HEK293 (cell line): ENCODE measurements at regions not wholly inside any gene's neighbourhood (a gene's known extent, or its start where the extent isn't known, plus 50 kb on each side); places are given as distances from the start of the nearest gene placed in this dataset.

Experiments
- CTCF ChIA-PET: fragments of 350-600 bp; formaldehyde crosslinking; extraction: SDS; loops from one replicate; lab custom pipeline; 2021; ENCODE audit warnings: antibody characterized with exemption; lab: Yijun Ruan, JAX
- POLR2A ChIA-PET: fragments of 300-600 bp; formaldehyde crosslinking; extraction: SDS; loops from one replicate; lab custom pipeline; 2020; ENCODE audit warnings: antibody characterized with exemption, inconsistent platforms; lab: Yijun Ruan, JAX
- H3K27ac ChIP-seq: fragments of 200-500 bp; sonication (Bioruptor generic); 2 replicates; pipeline ENCODE4 v1.5.1; 2014; ENCODE audit warnings: low read depth, low read length, control low read depth, inconsistent platforms; ENCODE audit errors: extremely low read depth
- H3K36me3 ChIP-seq, 2 experiments: fragments of 200-500 bp in 1 of 2; sonication (Bioruptor generic) in 1 of 2; 1 replicate in 1 of 2; 2 replicates in 1 of 2; pipeline ENCODE4 v1.5.1; 2014 to 2017; ENCODE audit warnings: inconsistent platforms in 2 of 2, low read length in 2 of 2; ENCODE audit not compliant: control insufficient read depth in 2 of 2, insufficient read depth in 1 of 2
- H3K4me1 ChIP-seq: fragments of 200-500 bp; sonication (Bioruptor generic); 2 replicates; pipeline ENCODE4 v1.5.1; 2014; ENCODE audit warnings: mild to moderate bottlenecking, low read length, inconsistent platforms; ENCODE audit not compliant: control insufficient read depth, insufficient read depth
- H3K4me3 ChIP-seq: 2 replicates; pipeline ENCODE4 v1.5.1; 2011; ENCODE audit warnings: low read depth, mild to moderate bottlenecking, control low read depth, low read length, moderate library complexity
- H3K9me3 ChIP-seq: fragments of 200-500 bp; sonication (Bioruptor generic); 2 replicates; pipeline ENCODE4 v1.5.1; 2014; ENCODE audit warnings: low read depth, low read length, inconsistent platforms; ENCODE audit not compliant: control insufficient read depth, insufficient read depth
- KLF9 ChIP-seq: fragments of 450-650 bp; formaldehyde crosslinking; IDR thresholded peaks from 2 replicates; pipeline ENCODE4 v1.5.1; 2016; ENCODE audit warnings: missing biosample characterization, missing genetic modification characterization, low read depth
- ZBTB21 ChIP-seq: fragments of 450-650 bp; formaldehyde crosslinking; IDR thresholded peaks from 2 replicates; pipeline ENCODE4 v1.5.1; 2017; ENCODE audit warnings: missing biosample characterization, missing genetic modification characterization
- ZNF155 ChIP-seq: fragments of 450-650 bp; formaldehyde crosslinking; IDR thresholded peaks from 2 replicates; pipeline ENCODE4 v1.5.1; 2016; ENCODE audit warnings: missing biosample characterization, missing genetic modification characterization
- ZNF16 ChIP-seq: fragments of 450-650 bp; formaldehyde crosslinking; IDR thresholded peaks from 2 replicates; pipeline ENCODE4 v1.5.1; 2016; ENCODE audit warnings: low read depth, missing biosample characterization, missing genetic modification characterization
- ZNF23 ChIP-seq: fragments of 450-650 bp; formaldehyde crosslinking; IDR thresholded peaks from 2 replicates; pipeline ENCODE4 v1.5.1; 2016; ENCODE audit warnings: missing biosample characterization, missing genetic modification characterization, borderline replicate concordance
- ZNF341 ChIP-seq: fragments of 450-650 bp; formaldehyde crosslinking; IDR thresholded peaks from 2 replicates; pipeline ENCODE4; 2016; ENCODE audit warnings: low read depth, missing biosample characterization, missing genetic modification characterization
- ZNF473 ChIP-seq: fragments of 450-650 bp; formaldehyde crosslinking; IDR thresholded peaks from 2 replicates; pipeline ENCODE4 v1.5.1; 2017; ENCODE audit warnings: missing biosample characterization, missing genetic modification characterization
- ZNF544 ChIP-seq: fragments of 450-650 bp; formaldehyde crosslinking; IDR thresholded peaks from 2 replicates; pipeline ENCODE4 v1.5.0; 2017; ENCODE audit warnings: missing biosample characterization, missing genetic modification characterization
- ZNF776 ChIP-seq: fragments of 450-650 bp; formaldehyde crosslinking; IDR thresholded peaks from 2 replicates; pipeline ENCODE4 v1.5.0; 2017; ENCODE audit warnings: missing biosample characterization, missing genetic modification characterization, borderline replicate concordance
- ZNF777 ChIP-seq: fragments of 450-650 bp; formaldehyde crosslinking; IDR thresholded peaks from 2 replicates; pipeline ENCODE4 v1.5.1; 2017; ENCODE audit warnings: missing biosample characterization, missing genetic modification characterization, borderline replicate concordance
- ZSCAN16 ChIP-seq: fragments of 450-650 bp; formaldehyde crosslinking; IDR thresholded peaks from 2 replicates; pipeline ENCODE4 v1.5.1; 2016; ENCODE audit warnings: missing biosample characterization, missing genetic modification characterization
- ZSCAN30 ChIP-seq: fragments of 450-650 bp; IDR thresholded peaks from 2 replicates; pipeline ENCODE4 v1.5.1; 2018; ENCODE audit warnings: missing biosample characterization, mild to moderate bottlenecking, missing genetic modification characterization, moderate library complexity
- ZXDB ChIP-seq: fragments of 450-650 bp; formaldehyde crosslinking; IDR thresholded peaks from 2 replicates; pipeline ENCODE4 v1.5.1; 2016; ENCODE audit warnings: missing biosample characterization, missing genetic modification characterization
- TF ChIP-seq, protein P1 (sequence below): fragments of 450-650 bp; IDR thresholded peaks from 2 replicates; pipeline ENCODE4 v1.5.1; 2018; ENCODE audit warnings: missing biosample characterization, missing genetic modification characterization
- TF ChIP-seq, protein P2 (sequence below): fragments of 450-650 bp; formaldehyde crosslinking; conservative IDR thresholded peaks from 2 replicates; pipeline ENCODE4 v1.5.1; 2016; ENCODE audit warnings: low read depth, missing biosample characterization, missing genetic modification characterization
- TF ChIP-seq, protein P3 (sequence below): fragments of 450-650 bp; formaldehyde crosslinking; IDR thresholded peaks from 2 replicates; pipeline ENCODE4 v1.5.1; 2016; ENCODE audit warnings: missing biosample characterization, missing genetic modification characterization
- TF ChIP-seq, protein P4 (sequence below): fragments of 450-650 bp; formaldehyde crosslinking; IDR thresholded peaks from 2 replicates; pipeline ENCODE4 v1.5.1; 2017; ENCODE audit warnings: missing biosample characterization, missing genetic modification characterization

DNA sequence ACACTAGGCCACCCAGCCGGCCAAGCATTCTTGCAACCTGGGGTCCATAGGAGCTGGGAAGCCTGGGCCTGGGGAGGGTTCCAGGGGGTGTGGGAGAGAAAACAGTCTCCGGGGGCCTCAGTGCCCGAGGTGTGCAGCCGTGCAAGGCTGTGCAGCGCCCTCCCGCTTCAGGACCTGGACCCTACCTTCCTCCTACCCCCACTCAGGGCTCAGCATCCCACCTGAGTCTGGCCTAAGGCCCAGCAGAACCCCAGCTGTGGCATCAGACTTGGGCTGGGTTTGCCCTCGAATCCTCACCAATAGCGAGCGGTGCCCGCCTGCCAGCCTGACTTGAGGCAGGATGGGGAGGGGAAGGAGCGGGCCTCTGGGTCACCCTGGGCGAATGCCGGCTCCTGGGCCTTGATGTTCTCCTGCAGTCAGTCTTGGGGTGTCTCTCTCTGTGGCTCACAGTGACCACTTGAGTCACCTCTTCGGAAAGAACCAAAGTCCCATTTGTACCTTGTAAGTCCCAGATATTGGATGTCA, 53.6 kb upstream of the PPARA start:
- H3K9me3 ChIP-seq = no peaks in the 10 kb centered on the region
- H3K27ac ChIP-seq = peak overlapping the region; percentile 17; the same call in 1 of the 2 replicates
- H3K36me3 ChIP-seq = peaks cover 0 to 29% of the 10 kb centered on the region in 2 experiments; a peak in 2 of 3 replicates
- CTCF ChIA-PET = interaction anchor here (0.6 to 0.9 kb wide), 2 partner anchors 25 to 90 kb away, joined by 5 read pairs; no protein-coding TSS in a partner anchor
- no peaks in the 10 kb centered on the region for H3K4me1 ChIP-seq
- H3K4me3 ChIP-seq = no peak overlapping the region
- TF ChIP-seq ZSCAN16 (tag by site-specific recombination) = no peak
- TF ChIP-seq ZNF777 (tag by site-specific recombination) = no peak
- TF ChIP-seq ZNF23 (tag by site-specific recombination) = no peak
- TF ChIP-seq ZSCAN30 (tag by site-specific recombination) = no peak
- no peak for TF ChIP-seq KLF9 (tag by site-specific recombination)
- TF ChIP-seq, protein P1, sequence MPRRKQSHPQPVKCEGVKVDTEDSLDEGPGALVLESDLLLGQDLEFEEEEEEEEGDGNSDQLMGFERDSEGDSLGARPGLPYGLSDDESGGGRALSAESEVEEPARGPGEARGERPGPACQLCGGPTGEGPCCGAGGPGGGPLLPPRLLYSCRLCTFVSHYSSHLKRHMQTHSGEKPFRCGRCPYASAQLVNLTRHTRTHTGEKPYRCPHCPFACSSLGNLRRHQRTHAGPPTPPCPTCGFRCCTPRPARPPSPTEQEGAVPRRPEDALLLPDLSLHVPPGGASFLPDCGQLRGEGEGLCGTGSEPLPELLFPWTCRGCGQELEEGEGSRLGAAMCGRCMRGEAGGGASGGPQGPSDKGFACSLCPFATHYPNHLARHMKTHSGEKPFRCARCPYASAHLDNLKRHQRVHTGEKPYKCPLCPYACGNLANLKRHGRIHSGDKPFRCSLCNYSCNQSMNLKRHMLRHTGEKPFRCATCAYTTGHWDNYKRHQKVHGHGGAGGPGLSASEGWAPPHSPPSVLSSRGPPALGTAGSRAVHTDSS (tag by site-specific recombination) = no peak
- no peak for TF ChIP-seq ZNF473 (tag by site-specific recombination)
- no peak for TF ChIP-seq ZXDB (tag by site-specific recombination)
- TF ChIP-seq, protein P2, sequence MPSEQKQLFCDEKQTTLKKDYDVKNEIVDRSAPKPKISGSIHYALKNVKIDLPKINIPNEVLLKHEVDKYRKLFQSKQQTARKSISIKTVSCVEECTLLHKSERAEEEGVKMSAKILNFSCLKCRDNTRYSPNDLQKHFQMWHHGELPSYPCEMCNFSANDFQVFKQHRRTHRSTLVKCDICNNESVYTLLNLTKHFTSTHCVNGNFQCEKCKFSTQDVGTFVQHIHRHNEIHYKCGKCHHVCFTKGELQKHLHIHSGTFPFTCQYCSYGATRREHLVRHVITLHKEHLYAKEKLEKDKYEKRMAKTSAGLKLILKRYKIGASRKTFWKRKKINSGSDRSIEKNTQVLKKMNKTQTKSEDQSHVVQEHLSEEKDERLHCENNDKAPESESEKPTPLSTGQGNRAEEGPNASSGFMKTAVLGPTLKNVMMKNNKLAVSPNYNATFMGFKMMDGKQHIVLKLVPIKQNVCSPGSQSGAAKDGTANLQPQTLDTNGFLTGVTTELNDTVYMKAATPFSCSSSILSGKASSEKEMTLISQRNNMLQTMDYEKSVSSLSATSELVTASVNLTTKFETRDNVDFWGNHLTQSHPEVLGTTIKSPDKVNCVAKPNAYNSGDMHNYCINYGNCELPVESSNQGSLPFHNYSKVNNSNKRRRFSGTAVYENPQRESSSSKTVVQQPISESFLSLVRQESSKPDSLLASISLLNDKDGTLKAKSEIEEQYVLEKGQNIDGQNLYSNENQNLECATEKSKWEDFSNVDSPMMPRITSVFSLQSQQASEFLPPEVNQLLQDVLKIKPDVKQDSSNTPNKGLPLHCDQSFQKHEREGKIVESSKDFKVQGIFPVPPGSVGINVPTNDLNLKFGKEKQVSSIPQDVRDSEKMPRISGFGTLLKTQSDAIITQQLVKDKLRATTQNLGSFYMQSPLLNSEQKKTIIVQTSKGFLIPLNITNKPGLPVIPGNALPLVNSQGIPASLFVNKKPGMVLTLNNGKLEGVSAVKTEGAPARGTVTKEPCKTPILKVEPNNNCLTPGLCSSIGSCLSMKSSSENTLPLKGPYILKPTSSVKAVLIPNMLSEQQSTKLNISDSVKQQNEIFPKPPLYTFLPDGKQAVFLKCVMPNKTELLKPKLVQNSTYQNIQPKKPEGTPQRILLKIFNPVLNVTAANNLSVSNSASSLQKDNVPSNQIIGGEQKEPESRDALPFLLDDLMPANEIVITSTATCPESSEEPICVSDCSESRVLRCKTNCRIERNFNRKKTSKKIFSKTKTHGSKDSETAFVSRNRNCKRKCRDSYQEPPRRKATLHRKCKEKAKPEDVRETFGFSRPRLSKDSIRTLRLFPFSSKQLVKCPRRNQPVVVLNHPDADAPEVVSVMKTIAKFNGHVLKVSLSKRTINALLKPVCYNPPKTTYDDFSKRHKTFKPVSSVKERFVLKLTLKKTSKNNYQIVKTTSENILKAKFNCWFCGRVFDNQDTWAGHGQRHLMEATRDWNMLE = no peak
- TF ChIP-seq ZBTB21 (tag by site-specific recombination) = no peak
- no peak for TF ChIP-seq ZNF544
- no peak for TF ChIP-seq ZNF155 (tag by site-specific recombination)
- no peak for TF ChIP-seq ZNF341 (tag by site-specific recombination)
- POLR2A ChIA-PET = interaction anchor here (0.8 to 1.2 kb wide), 2 partner anchors 24 to 26 kb away, joined by 3 read pairs; no protein-coding TSS in a partner anchor

DNA sequence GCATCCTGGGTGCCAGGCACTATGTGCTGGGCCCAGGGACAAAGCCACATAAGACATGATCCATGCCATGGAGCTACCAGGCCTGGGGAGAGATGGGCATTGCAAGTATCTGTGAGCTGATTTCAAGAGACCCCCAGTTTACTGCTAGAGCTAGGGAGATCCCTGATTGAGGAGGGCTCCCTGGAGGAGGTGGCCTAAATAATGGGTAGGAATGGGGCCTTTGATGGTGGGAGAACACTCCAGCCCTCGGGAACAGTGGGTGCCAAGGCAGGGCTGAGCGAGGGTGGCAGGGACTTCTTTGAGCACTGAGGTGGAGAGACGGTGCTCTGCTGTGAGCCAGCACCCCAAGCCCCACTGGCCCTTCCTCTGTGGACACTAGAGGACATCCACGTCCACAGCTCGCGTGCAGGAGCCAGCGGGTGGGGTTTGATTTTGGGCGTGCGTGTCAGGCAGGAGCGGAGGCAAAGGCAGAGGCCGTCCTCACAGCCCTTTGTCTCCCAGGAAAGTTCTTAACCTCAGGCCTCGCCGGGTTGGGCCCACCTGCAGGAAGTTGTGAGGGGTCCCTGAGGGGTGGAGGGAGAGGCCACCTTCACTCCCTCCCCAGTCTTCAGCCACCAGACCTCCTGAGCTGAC, 52.9 kb upstream of the PPARA start:
- Histone ChIP-seq H3K27ac (peak overlapping the region; percentile 17; the same call in 1 of the 2 replicates), H3K36me3 (peaks cover 0 to 33% of the 10 kb centered on the region in 2 experiments; a peak in 2 of 3 replicates)
- POLR2A ChIA-PET = interaction anchor here (0.8 kb wide), 1 partner anchor 27 kb away, joined by 3 read pairs; no protein-coding TSS in a partner anchor

More for the DNA sequence above, 52.9 kb upstream of the PPARA start:
- CTCF ChIA-PET = interaction anchor here (0.5 to 0.9 kb wide), 3 partner anchors 20 to 91 kb away, joined by 4 to 5 read pairs (median 5); no protein-coding TSS in a partner anchor
- no peak for TF ChIP-seq KLF9 (tag by site-specific recombination)
- TF ChIP-seq, protein P3, sequence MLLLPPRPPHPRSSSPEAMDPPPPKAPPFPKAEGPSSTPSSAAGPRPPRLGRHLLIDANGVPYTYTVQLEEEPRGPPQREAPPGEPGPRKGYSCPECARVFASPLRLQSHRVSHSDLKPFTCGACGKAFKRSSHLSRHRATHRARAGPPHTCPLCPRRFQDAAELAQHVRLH (tag by site-specific recombination) = 0 out of 2 replicates have a peak, but pooled peaks have one; percentile 35
- TF ChIP-seq, protein P4, sequence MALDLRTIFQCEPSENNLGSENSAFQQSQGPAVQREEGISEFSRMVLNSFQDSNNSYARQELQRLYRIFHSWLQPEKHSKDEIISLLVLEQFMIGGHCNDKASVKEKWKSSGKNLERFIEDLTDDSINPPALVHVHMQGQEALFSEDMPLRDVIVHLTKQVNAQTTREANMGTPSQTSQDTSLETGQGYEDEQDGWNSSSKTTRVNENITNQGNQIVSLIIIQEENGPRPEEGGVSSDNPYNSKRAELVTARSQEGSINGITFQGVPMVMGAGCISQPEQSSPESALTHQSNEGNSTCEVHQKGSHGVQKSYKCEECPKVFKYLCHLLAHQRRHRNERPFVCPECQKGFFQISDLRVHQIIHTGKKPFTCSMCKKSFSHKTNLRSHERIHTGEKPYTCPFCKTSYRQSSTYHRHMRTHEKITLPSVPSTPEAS (tag by site-specific recombination) = no peak
- no peak for TF ChIP-seq ZNF16 (tag by site-specific recombination)
- no peak for TF ChIP-seq ZNF776 (tag by site-specific recombination)
- TF ChIP-seq, all 188 proteins: peak for 1
- H3K4me1 ChIP-seq = no peaks in the 10 kb centered on the region
- H3K4me3 ChIP-seq = no peak overlapping the region
- no peaks in the 10 kb centered on the region for H3K9me3 ChIP-seq
